HepG2 (cell line): ENCODE measurements at regions not wholly inside any gene's neighbourhood (a gene's known extent, or its start where the extent isn't known, plus 50 kb on each side); places are given as distances from the start of the nearest gene placed in this dataset.

ENCODE experiments used
- ATAC-seq: fragments of 200-7000 bp; cut with Tn5 transposase; 3 replicates; pipeline ENCODE4 v1.9.1; 2020; ENCODE audit warnings: mild to moderate bottlenecking, moderate library complexity
- BruUV-seq: library from RNA; stranded (reverse); fragments of 400-500 nt; replicated peaks from 2 replicates; lab custom pipeline; 2021; lab: Mats Ljungman, UMichigan
- CTCF ChIA-PET: fragments of 300-600 bp; formaldehyde crosslinking; extraction: SDS; loops from one replicate; lab custom pipeline; 2021; ENCODE audit warnings: low total read pairs, inconsistent platforms, low intra/inter-chr PET ratio; lab: Yijun Ruan, JAX
- POLR2A ChIA-PET: fragments of 350-600 bp; sonication (Branson Sonifier 250); formaldehyde crosslinking; loops from one replicate; lab custom pipeline; 2020; ENCODE audit warnings: antibody characterized with exemption, inconsistent platforms; lab: Yijun Ruan, JAX
- DNase-seq: peaks from one replicate; pipeline ENCODE4 v3.0.0-alpha.2; 2015; ENCODE audit warnings: low spot score
- FAIRE-seq: peaks from 3 replicates; lab custom pipeline; 2011; peaks lifted over from hg19 to GRCh38; lab: Jason Lieb, UNC
- H2AFZ ChIP-seq: one replicate; pipeline ENCODE4 v1.6.1; 2011; ENCODE audit warnings: low read length, inconsistent platforms
- H3K27ac ChIP-seq: fragments of 300-600 bp; 3 replicates; pipeline ENCODE4 v1.8.0; 2011; ENCODE audit warnings: mixed run types, mild to moderate bottlenecking, mixed read lengths, low read length, inconsistent platforms; ENCODE audit not compliant: insufficient read depth; ENCODE audit errors: extremely low read length
- H3K27me3 ChIP-seq, 2 experiments: fragments of 200-600 bp in 1 of 2; 2 replicates in 1 of 2; 3 replicates in 1 of 2; pipeline versions ENCODE4 v1.6.0 to v1.8.0; 2011; ENCODE audit warnings: low read length in 2 of 2, mild to moderate bottlenecking in 2 of 2, moderate library complexity in 2 of 2, inconsistent platforms in 1 of 2; ENCODE audit not compliant: insufficient read depth in 2 of 2, control insufficient read depth in 1 of 2
- H3K36me3 ChIP-seq, 2 experiments: fragments of 200-600 bp in 1 of 2; replicated peaks in 1 of 2; 2 replicates in 1 of 2; 3 replicates in 1 of 2; pipeline versions ENCODE4 v1.5.1 to v1.8.0; 2011; ENCODE audit warnings: low read length in 2 of 2, inconsistent platforms in 1 of 2; ENCODE audit not compliant: insufficient read depth in 2 of 2, control insufficient read depth in 1 of 2
- H3K4me1 ChIP-seq: 2 replicates; pipeline ENCODE4 v1.5.1; 2012; ENCODE audit warnings: low read length, inconsistent platforms; ENCODE audit not compliant: insufficient read depth
- H3K4me2 ChIP-seq: 2 replicates; pipeline ENCODE4 v1.6.0; 2011; ENCODE audit warnings: low read depth, low read length, inconsistent platforms
- H3K4me3 ChIP-seq, 3 experiments: fragments of 200-600 bp in 1 of 3; sonication (generic), shearing (Covaris generic) in 1 of 3; replicated peaks in 1 of 3; 2 replicates each; pipeline ENCODE4 v1.5.1; 2011 to 2016; ENCODE audit warnings: low read length in 3 of 3, inconsistent platforms in 2 of 3, low read depth in 2 of 3, mild to moderate bottlenecking in 2 of 3, control low read depth in 1 of 3, mixed read lengths in 1 of 3; ENCODE audit not compliant: insufficient read depth in 1 of 3
- H3K79me2 ChIP-seq: one replicate; pipeline ENCODE4 v1.6.1; 2011; ENCODE audit warnings: low read length, inconsistent platforms; ENCODE audit not compliant: insufficient read depth
- H3K9ac ChIP-seq: 2 replicates; pipeline ENCODE4 v1.6.0; 2011; ENCODE audit warnings: mild to moderate bottlenecking, low read depth, low read length, inconsistent platforms; ENCODE audit not compliant: insufficient read depth
- H3K9me3 ChIP-seq: 2 replicates; pipeline ENCODE4 v1.5.1; 2012; ENCODE audit warnings: mild to moderate bottlenecking, low read length
- H4K20me1 ChIP-seq: 2 replicates; pipeline ENCODE4 v1.6.0; 2011; ENCODE audit warnings: inconsistent platforms, mild to moderate bottlenecking, low read length, moderate library complexity; ENCODE audit not compliant: insufficient read depth
- FOXK1 ChIP-seq: sonication (generic); formaldehyde crosslinking; IDR thresholded peaks from 2 replicates; pipeline ENCODE4 v1.4.0; 2020; ENCODE audit warnings: low read depth, missing genetic modification reagents, borderline replicate concordance
- FOXM1 ChIP-seq: sonication (generic); formaldehyde crosslinking; IDR thresholded peaks from 2 replicates; pipeline ENCODE4 v1.5.0; 2020; ENCODE audit warnings: missing genetic modification reagents
- FOXP1 ChIP-seq, 2 experiments: fragments of 450-650 bp in 1 of 2; IDR thresholded peaks; 2 replicates each; pipeline ENCODE4 v1.6.1; 2017 to 2018; ENCODE audit warnings: antibody characterized with exemption in 1 of 2
- MTA1 ChIP-seq: sonication (generic); formaldehyde crosslinking; IDR thresholded peaks from 2 replicates; pipeline ENCODE4 v1.4.0; 2020; ENCODE audit warnings: missing genetic modification reagents, mild to moderate bottlenecking, borderline replicate concordance
- NRL ChIP-seq: sonication (generic); formaldehyde crosslinking; IDR thresholded peaks from 2 replicates; pipeline ENCODE4 v1.5.0; 2020; ENCODE audit warnings: missing genetic modification reagents, mild to moderate bottlenecking, moderate library complexity, borderline replicate concordance
- POGZ ChIP-seq: sonication (generic); formaldehyde crosslinking; IDR thresholded peaks from 2 replicates; pipeline ENCODE4 v1.4.0; 2020; ENCODE audit warnings: mild to moderate bottlenecking, missing genetic modification reagents
- RXRA ChIP-seq: sonication (generic); formaldehyde crosslinking; IDR thresholded peaks from 2 replicates; pipeline ENCODE4 v1.5.1; 2020; ENCODE audit warnings: missing genetic modification reagents
- SRSF4 ChIP-seq: fragments of 200-400 bp; formaldehyde crosslinking; IDR thresholded peaks from one replicate; pipeline ENCODE4 v1.6.1; 2018; ENCODE audit warnings: mild to moderate bottlenecking, low read depth, low read length, moderate library complexity; ENCODE audit not compliant: poor library complexity, severe bottlenecking
- TGIF2 ChIP-seq: IDR thresholded peaks from 2 replicates; pipeline ENCODE4 v1.6.1; 2016; ENCODE audit warnings: control low read depth, missing compliant biosample characterization
- ZBTB3 ChIP-seq: sonication (generic); formaldehyde crosslinking; IDR thresholded peaks from 2 replicates; pipeline ENCODE4 v1.4.0; 2020; ENCODE audit warnings: low read depth, mild to moderate bottlenecking, moderate library complexity, missing genetic modification reagents, borderline replicate concordance
- ZBTB7A ChIP-seq: sonication (generic); formaldehyde crosslinking; IDR thresholded peaks from 2 replicates; pipeline ENCODE4 v1.8.0; 2022; ENCODE audit warnings: mild to moderate bottlenecking, missing genetic modification reagents
- ZKSCAN5 ChIP-seq: sonication (generic); formaldehyde crosslinking; IDR thresholded peaks from 2 replicates; pipeline ENCODE4 v1.5.1; 2020; ENCODE audit warnings: mild to moderate bottlenecking, missing genetic modification reagents
- ZNF530 ChIP-seq: sonication (generic); formaldehyde crosslinking; IDR thresholded peaks from 2 replicates; pipeline ENCODE4 v1.5.0; 2020; ENCODE audit warnings: low read depth, mild to moderate bottlenecking, missing genetic modification reagents
- ZNF557 ChIP-seq: sonication (generic); formaldehyde crosslinking; IDR thresholded peaks from 2 replicates; pipeline ENCODE4 v1.4.0; 2020; ENCODE audit warnings: missing genetic modification reagents
- ZNF850 ChIP-seq: sonication (generic); formaldehyde crosslinking; conservative IDR thresholded peaks from 2 replicates; pipeline ENCODE4 v1.9.0; 2021; ENCODE audit warnings: mild to moderate bottlenecking, missing genetic modification reagents
- WGBS: methylation state at CpG from one replicate; pipeline ENCODE4 v1.1.6; 2017; ENCODE audit warnings: low lambda C conversion rate; 5-methylcytosine and 5-hydroxymethylcytosine counted together
- in situ Hi-C: cut with HindIII; loops from 2 replicates; pipeline ENCODE4 v1.10.0; 2017; ENCODE audit warnings: low pct_unique_long_range_greater_than_20kb; ENCODE audit not compliant: extremely low pct_ligation_motif_present
- intact Hi-C: fragments of 100-400 bp; cut with micrococcal nuclease; formaldehyde crosslinking; loops from one replicate; pipeline ENCODE4 v1.10.0; 2022; ENCODE audit not compliant: unreplicated experiment
- TF ChIP-seq, protein P1 (sequence below): sonication (generic); formaldehyde crosslinking; IDR thresholded peaks from 2 replicates; pipeline ENCODE4 v1.4.0; 2020; ENCODE audit warnings: missing genetic modification reagents; ENCODE audit errors: not compliant biosample characterization
- TF ChIP-seq, protein P2 (sequence below): sonication (generic); formaldehyde crosslinking; IDR thresholded peaks from 2 replicates; pipeline ENCODE4 v1.8.0; 2022; ENCODE audit warnings: mild to moderate bottlenecking, missing genetic modification reagents, borderline replicate concordance
- TF ChIP-seq, protein P3 (sequence below): sonication (generic); formaldehyde crosslinking; IDR thresholded peaks from 2 replicates; pipeline ENCODE4; 2020; ENCODE audit warnings: missing genetic modification reagents, mild to moderate bottlenecking, borderline replicate concordance

DNA sequence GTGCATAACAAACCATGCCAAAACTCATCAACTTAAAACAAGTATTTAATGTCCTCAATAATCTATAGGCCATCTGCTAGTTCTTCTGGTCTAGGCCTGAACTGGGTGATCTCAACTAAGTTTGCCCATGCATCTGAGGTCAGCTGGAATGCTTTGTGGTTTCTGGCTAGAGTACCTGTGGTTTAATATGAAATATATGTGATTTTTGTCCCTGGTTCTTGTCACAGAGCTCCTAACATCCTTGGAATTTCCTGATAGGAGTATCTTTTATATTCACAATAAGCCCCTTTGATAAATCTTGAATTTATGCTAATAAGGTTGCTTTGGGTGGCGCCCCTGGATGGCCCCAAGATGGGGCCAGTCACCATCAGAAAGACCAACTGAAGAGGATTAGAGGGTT, 535.9 kb downstream of the DNAH5 start:
- Histone ChIP-seq H3K27me3 (no peaks in the 10 kb centered on the region), H3K79me2 (no peaks in the 10 kb centered on the region), H2AFZ (no peak overlapping the region), H3K4me1 (no peaks in the 10 kb centered on the region), H3K9me3 (peaks cover 82% of the 10 kb centered on the region), H3K4me2 (no peak overlapping the region), H3K36me3 (no peaks in the 10 kb centered on the region), H3K27ac (no peak overlapping the region), H4K20me1 (no peaks in the 10 kb centered on the region), H3K4me3 (no peak overlapping the region), H3K9ac (no peak overlapping the region)
- 0% methylated on average over 1 of the region's 1 CpG for WGBS
- in situ Hi-C loops (no loop called here), intact Hi-C loops (no loop called here)
- POLR2A ChIA-PET = no interaction called here
- no TSS peak for BruUV-seq
- TF ChIP-seq NRL (CRISPR knock-in tag) = no peak
- TF ChIP-seq, protein P1, sequence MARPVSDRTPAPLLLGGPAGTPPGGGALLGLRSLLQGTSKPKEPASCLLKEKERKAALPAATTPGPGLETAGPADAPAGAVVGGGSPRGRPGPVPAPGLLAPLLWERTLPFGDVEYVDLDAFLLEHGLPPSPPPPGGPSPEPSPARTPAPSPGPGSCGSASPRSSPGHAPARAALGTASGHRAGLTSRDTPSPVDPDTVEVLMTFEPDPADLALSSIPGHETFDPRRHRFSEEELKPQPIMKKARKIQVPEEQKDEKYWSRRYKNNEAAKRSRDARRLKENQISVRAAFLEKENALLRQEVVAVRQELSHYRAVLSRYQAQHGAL (CRISPR knock-in tag) = no peak
- TF ChIP-seq, protein P2, sequence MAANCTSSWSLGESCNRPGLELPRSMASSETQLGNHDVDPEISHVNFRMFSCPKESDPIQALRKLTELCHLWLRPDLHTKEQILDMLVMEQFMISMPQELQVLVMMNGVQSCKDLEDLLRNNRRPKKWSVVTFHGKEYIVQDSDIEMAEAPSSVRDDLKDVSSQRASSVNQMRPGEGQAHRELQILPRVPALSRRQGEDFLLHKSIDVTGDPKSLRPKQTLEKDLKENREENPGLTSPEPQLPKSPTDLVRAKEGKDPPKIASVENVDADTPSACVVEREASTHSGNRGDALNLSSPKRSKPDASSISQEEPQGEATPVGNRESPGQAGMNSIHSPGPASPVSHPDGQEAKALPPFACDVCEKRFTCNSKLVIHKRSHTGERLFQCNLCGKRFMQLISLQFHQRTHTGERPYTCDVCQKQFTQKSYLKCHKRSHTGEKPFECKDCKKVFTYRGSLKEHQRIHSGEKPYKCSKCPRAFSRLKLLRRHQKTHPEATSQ = no peak
- no peak for TF ChIP-seq ZKSCAN5
- TF ChIP-seq FOXP1 (IDR thresholded peaks at IDR 0.05) = no peak
- no peak for TF ChIP-seq FOXP1 (CRISPR knock-in tag; IDR thresholded peaks at IDR 0.05)
- TF ChIP-seq ZBTB7A = no peak
- TF ChIP-seq ZNF850 (CRISPR knock-in tag) = no peak
- no peak for TF ChIP-seq FOXM1 (CRISPR knock-in tag)
- no peak for TF ChIP-seq ZNF530 (CRISPR knock-in tag)
- no peak for TF ChIP-seq ZNF557
- no peak for TF ChIP-seq FOXK1
- no peak for TF ChIP-seq TGIF2 (CRISPR knock-in tag)
- TF ChIP-seq RXRA (CRISPR knock-in tag) = no peak
- TF ChIP-seq MTA1 (CRISPR knock-in tag) = no peak
- no peak for TF ChIP-seq POGZ (CRISPR knock-in tag)
- TF ChIP-seq SRSF4 = no peak
- TF ChIP-seq, protein P3, sequence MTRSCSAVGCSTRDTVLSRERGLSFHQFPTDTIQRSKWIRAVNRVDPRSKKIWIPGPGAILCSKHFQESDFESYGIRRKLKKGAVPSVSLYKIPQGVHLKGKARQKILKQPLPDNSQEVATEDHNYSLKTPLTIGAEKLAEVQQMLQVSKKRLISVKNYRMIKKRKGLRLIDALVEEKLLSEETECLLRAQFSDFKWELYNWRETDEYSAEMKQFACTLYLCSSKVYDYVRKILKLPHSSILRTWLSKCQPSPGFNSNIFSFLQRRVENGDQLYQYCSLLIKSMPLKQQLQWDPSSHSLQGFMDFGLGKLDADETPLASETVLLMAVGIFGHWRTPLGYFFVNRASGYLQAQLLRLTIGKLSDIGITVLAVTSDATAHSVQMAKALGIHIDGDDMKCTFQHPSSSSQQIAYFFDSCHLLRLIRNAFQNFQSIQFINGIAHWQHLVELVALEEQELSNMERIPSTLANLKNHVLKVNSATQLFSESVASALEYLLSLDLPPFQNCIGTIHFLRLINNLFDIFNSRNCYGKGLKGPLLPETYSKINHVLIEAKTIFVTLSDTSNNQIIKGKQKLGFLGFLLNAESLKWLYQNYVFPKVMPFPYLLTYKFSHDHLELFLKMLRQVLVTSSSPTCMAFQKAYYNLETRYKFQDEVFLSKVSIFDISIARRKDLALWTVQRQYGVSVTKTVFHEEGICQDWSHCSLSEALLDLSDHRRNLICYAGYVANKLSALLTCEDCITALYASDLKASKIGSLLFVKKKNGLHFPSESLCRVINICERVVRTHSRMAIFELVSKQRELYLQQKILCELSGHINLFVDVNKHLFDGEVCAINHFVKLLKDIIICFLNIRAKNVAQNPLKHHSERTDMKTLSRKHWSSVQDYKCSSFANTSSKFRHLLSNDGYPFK (CRISPR knock-in tag) = no peak
- no peak for TF ChIP-seq ZBTB3 (CRISPR knock-in tag)
- CTCF ChIA-PET = no interaction called here
- ATAC-seq = no peak
- DNase-seq = no peak
- no peak for FAIRE-seq
